Ovary (tissue), 7 donors: ENCODE measurements at regions not wholly inside any gene's neighbourhood (a gene's known extent, or its start where the extent isn't known, plus 50 kb on each side); places are given as distances from the start of the nearest gene placed in this dataset.

Experiments
- DNase-seq, 5 donors: peaks; one replicate each; pipeline ENCODE4 v3.0.0-alpha.2; 2019 to 2020
- H3K27ac ChIP-seq, 2 donors: fragments of 200-600 bp; one replicate each; pipeline versions ENCODE4 v1.5.1 to v1.8.0; 2019 to 2022
- H3K27me3 ChIP-seq: fragments of 200-600 bp; one replicate; pipeline ENCODE4 v1.8.0; 2022
- H3K36me3 ChIP-seq: fragments of 200-600 bp; sonication (generic); one replicate; pipeline ENCODE4 v1.5.1; 2019
- H3K4me1 ChIP-seq: one replicate; pipeline ENCODE4 v1.8.1; 2013; ENCODE audit warnings: mild to moderate bottlenecking, moderate library complexity; ENCODE audit not compliant: insufficient read depth
- H3K4me3 ChIP-seq: fragments of 200-600 bp; sonication (generic); one replicate; pipeline ENCODE4 v1.5.1; 2017
- H3K9me3 ChIP-seq, 2 donors: fragments of 200-600 bp in 1 of 2; sonication (generic) in 1 of 2; one replicate each; pipeline versions ENCODE4 v1.5.1 to v1.8.1; 2013 to 2019; ENCODE audit warnings: mild to moderate bottlenecking in 1 of 2, moderate library complexity in 1 of 2
- EP300 ChIP-seq: sonication (generic); formaldehyde crosslinking; IDR thresholded peaks from one replicate; pipeline ENCODE4 v1.6.1; 2017; ENCODE audit warnings: antibody characterized with exemption
- POLR2A ChIP-seq: fragments of 450-650 bp; IDR thresholded peaks from one replicate; pipeline ENCODE4 v1.6.1; 2017; ENCODE audit warnings: antibody characterized with exemption, mild to moderate bottlenecking, moderate library complexity
- WGBS, 3 donors: extraction: QIAGEN DNeasy Blood & Tissue Kit in 1 of 3; methylation state at CpG; one replicate each; pipeline versions ENCODE4 v1.1.5 to v1.1.7; 2013 to 2017; 5-methylcytosine and 5-hydroxymethylcytosine counted together
- intact Hi-C, 4 donors: fragments of 100-400 bp; cut with DNase I; formaldehyde crosslinking; loops; one replicate each; pipeline versions ENCODE4 v1.11.0 to v1.15.1; 2022 to 2023
- TF ChIP-seq, protein P1 (sequence below), 3 donors: fragments of 450-650 bp in 2 of 3; fragments of 200-600 bp in 1 of 3; IDR thresholded peaks; one replicate each; pipeline versions ENCODE4 v1.5.1 to v1.8.0; 2016 to 2022; ENCODE audit warnings: antibody characterized with exemption in 3 of 3, mild to moderate bottlenecking in 1 of 3
- donor health status: DM: no; HTN: no; CAD: no; lungs with moderate emphysema.
- donor health status: DM: no; HTN: no; CAD: no.
- donor health status: Bipolar disorder and iron deficiency.
- donor health status: DM: no; HTN: no; CAD: no.
- donor health status: DM: yes; HTN: yes; CAD: no.

DNA sequence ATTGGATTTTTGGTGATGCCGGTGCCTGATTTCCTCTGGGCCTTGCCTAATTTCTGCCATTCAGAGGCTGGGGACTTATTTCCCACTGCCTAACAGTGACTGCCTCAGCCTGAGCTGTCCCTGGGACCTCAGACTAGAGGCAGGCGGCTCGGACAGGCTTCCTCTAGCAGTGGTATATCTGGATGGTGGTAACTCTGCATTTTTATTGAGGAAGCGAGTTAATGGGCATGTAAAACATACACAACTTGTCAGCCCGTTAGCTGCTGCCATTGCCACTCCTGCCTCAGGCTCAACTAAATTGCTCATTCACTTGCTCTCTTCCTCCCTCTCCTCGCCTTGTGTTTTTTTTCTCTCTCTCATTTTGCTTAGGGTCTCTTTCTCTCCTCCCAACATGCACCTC is 561.6 kb downstream of the BUD13 start:
- Histone ChIP-seq H3K27ac (no peak overlapping the region), H3K9me3 (no peaks in the 10 kb centered on the region), H3K27me3 (no peaks in the 10 kb centered on the region), H3K4me3 (no peak overlapping the region), H3K4me1 (no peaks in the 10 kb centered on the region), H3K36me3 (no peaks in the 10 kb centered on the region)
- TF ChIP-seq, protein P1, sequence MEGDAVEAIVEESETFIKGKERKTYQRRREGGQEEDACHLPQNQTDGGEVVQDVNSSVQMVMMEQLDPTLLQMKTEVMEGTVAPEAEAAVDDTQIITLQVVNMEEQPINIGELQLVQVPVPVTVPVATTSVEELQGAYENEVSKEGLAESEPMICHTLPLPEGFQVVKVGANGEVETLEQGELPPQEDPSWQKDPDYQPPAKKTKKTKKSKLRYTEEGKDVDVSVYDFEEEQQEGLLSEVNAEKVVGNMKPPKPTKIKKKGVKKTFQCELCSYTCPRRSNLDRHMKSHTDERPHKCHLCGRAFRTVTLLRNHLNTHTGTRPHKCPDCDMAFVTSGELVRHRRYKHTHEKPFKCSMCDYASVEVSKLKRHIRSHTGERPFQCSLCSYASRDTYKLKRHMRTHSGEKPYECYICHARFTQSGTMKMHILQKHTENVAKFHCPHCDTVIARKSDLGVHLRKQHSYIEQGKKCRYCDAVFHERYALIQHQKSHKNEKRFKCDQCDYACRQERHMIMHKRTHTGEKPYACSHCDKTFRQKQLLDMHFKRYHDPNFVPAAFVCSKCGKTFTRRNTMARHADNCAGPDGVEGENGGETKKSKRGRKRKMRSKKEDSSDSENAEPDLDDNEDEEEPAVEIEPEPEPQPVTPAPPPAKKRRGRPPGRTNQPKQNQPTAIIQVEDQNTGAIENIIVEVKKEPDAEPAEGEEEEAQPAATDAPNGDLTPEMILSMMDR (IDR thresholded peaks at IDR 0.05) = no peak
- TF ChIP-seq POLR2A (no peak), EP300 (no peak)
- intact Hi-C loops = no loop called here
- WGBS, 3 donors = 71 to 79% (median 71%) methylated on average over 6 of the region's 6 CpGs
- no peak for DNase-seq

DNA sequence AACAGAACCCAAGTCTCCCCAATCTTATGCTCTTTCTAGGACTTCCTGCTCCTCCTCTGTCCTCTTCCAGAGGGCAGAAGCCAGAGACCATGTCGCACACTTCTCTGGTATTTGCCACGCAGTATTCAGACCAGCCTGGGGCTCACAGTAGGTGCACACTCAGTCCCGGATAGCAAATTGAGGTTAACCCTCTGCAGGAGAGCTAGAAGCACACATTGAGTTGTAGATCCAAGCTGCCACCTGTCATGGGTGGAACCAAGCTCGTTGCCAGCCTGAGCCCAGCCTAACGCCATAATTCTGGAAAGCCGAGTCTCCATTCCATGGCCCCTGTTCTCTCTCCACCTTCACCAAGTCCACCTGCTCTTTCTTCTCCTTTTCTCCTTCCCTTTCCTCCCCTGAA is 562.1 kb downstream of the BUD13 start:
- no peaks in the 10 kb centered on the region for H3K36me3 ChIP-seq
- H3K27ac ChIP-seq = no peak overlapping the region
- no peak for TF ChIP-seq POLR2A
- TF ChIP-seq, protein P1 (IDR thresholded peaks at IDR 0.05) = no peak
- TF ChIP-seq EP300 = no peak
- intact Hi-C loops = no loop called here
- no peaks in the 10 kb centered on the region for H3K27me3 ChIP-seq
- no peaks in the 10 kb centered on the region for H3K9me3 ChIP-seq
- 83 to 88% (median 85%) methylated on average over 6 of the region's 6 CpGs for WGBS, 3 donors
- no peaks in the 10 kb centered on the region for H3K4me1 ChIP-seq
- no peak overlapping the region for H3K4me3 ChIP-seq
- no peak for DNase-seq

DNA sequence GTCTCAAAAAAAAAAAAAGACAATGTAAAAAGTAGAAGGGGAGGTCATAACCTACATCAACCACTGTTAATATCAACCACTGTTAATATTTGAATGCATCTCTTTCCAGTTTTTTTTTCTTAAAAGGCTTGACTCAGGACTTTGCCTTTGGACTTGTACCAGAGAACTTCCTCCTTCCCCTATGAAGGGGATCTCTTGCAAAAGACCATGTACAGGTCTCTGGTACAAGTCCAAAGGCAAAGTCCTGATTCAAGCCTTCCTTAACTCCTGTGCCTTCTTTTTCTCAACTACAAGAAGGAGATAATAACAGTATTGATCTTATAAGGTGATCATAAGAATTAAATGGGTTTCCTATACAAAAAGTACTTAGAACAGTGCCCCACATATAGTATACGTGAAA is 563.5 kb downstream of the BUD13 start:
- H3K4me1 ChIP-seq = no peaks in the 10 kb centered on the region
- H3K4me3 ChIP-seq = no peak overlapping the region
- WGBS, 3 donors = 78 to 79% (median 79%) methylated on average over 1 of the region's 1 CpG
- intact Hi-C loops = no loop called here
- no peak for DNase-seq
- no peaks in the 10 kb centered on the region for H3K27me3 ChIP-seq
- TF ChIP-seq, protein P1 (IDR thresholded peaks at IDR 0.05) = no peak
- TF ChIP-seq POLR2A (no peak), EP300 (no peak)
- no peaks in the 10 kb centered on the region for H3K9me3 ChIP-seq
- H3K36me3 ChIP-seq = no peaks in the 10 kb centered on the region
- H3K27ac ChIP-seq = no peak overlapping the region

DNA sequence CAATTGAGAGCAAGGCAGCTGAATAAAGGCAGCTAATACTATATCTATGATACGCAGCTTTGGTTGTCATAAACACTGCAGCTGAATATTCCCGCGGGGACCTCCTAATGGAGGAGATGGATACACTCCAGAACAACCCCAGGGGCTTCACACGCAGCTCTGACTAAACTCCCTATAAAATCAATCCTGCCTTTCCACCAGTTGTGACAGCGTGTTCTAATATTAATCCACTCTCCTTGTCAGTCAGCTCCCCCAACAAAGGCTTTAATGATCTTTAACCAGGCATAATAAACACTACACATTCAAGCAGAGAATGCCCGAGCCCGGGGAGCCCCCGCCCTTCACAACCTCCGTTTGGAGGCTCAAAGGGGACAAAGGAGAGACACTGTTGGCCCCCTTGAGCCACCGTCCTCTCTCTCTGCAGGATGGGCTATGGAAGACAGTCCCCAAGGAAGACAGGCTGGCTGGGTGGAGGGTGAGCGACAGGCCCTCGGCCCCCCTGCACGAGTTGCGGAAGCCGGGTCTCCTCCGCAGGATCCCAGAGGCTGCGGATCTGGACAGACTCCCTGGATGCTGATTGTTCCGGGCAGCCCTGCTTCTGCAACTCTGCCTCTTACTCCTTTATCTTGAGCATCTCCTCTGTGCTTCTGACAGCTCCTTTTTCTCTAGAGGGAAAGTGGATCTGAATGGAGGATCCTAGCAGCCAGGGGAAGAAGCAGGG is 565.2 kb downstream of the BUD13 start:
- Histone ChIP-seq H3K27ac (no peak overlapping the region), H3K4me3 (no peak overlapping the region), H3K36me3 (no peaks in the 10 kb centered on the region), H3K27me3 (no peaks in the 10 kb centered on the region), H3K4me1 (no peaks in the 10 kb centered on the region), H3K9me3 (no peaks in the 10 kb centered on the region)
- intact Hi-C loops = no loop called here
- TF ChIP-seq EP300 (no peak), POLR2A (no peak)
- TF ChIP-seq, protein P1 (IDR thresholded peaks at IDR 0.05) = no peak
- DNase-seq = no peak
- 70 to 76% (median 74%) methylated on average over 18 of the region's 18 CpGs for WGBS, 3 donors
